ENCODE measurements at regions not wholly inside any gene's neighbourhood (a gene's known extent, or its start where the extent isn't known, plus 50 kb on each side); places are given as distances from the start of the nearest gene placed in this dataset.

DNA sequence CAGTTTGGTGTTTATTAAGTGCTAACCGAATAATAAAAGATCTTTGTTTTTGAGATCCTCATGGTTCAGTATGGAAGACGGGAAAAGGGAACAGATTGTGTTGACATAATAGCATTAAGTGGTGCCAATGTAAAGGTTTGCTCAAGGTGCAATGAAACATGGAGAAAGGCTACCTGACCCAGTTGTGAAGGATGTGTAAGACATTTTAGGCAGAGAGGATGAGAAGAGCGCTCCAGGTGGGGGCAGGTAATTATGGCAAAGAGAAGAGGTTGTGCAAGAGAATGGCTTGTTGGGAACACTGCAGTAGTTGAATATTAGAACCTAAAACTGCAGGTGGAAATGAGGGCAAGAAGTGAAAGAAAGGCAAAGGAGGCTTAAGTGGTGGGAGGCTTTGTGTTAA, 140.8 kb downstream of the DIPK2A start:
- TF ChIP-seq, protein P1, sequence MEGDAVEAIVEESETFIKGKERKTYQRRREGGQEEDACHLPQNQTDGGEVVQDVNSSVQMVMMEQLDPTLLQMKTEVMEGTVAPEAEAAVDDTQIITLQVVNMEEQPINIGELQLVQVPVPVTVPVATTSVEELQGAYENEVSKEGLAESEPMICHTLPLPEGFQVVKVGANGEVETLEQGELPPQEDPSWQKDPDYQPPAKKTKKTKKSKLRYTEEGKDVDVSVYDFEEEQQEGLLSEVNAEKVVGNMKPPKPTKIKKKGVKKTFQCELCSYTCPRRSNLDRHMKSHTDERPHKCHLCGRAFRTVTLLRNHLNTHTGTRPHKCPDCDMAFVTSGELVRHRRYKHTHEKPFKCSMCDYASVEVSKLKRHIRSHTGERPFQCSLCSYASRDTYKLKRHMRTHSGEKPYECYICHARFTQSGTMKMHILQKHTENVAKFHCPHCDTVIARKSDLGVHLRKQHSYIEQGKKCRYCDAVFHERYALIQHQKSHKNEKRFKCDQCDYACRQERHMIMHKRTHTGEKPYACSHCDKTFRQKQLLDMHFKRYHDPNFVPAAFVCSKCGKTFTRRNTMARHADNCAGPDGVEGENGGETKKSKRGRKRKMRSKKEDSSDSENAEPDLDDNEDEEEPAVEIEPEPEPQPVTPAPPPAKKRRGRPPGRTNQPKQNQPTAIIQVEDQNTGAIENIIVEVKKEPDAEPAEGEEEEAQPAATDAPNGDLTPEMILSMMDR (IDR thresholded peaks at IDR 0.05; ENCODE audit: control extremely low read depth, extremely low read depth, low read depth, missing control alignments): no peak
- CTCF ChIA-PET: interaction anchor here (1.0 to 1.4 kb wide), 3 partner anchors 10 to 29 kb away, joined by 3 to 4 read pairs (median 3); no protein-coding TSS in a partner anchor
- no peak for DNase-seq (ENCODE audit: extremely low spot score)
- POLR2A ChIA-PET: no interaction called here

DNA sequence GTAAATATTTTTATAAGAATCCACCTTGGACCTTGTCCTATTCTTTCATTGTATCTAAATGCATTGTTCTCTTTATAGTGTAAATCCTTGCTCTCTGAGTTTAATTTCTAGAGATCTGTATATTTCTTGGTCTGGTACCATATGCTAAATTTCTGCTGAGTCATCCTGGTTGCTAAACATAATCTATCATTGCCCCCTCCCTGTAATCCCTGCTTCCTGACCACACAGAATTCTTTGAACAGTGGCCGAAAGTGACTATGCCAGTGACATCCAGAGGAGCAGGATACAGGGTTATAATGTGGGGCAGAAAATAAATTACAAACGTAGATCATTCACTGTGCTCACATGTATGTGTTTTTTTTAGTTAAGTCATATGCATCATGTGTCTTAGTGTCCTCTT, 143.1 kb downstream of the DIPK2A start:
- ChIA-PET CTCF (no interaction called here), POLR2A (interaction anchor here (1.7 kb wide), 1 partner anchor 143 kb away, joined by 4 read pairs; the partner anchor contains the start of gene DIPK2A)
- TF ChIP-seq, protein P1 (IDR thresholded peaks at IDR 0.05; ENCODE audit: control extremely low read depth, extremely low read depth, low read depth, missing control alignments): no peak
- DNase-seq (ENCODE audit: extremely low spot score): no peak

DNA sequence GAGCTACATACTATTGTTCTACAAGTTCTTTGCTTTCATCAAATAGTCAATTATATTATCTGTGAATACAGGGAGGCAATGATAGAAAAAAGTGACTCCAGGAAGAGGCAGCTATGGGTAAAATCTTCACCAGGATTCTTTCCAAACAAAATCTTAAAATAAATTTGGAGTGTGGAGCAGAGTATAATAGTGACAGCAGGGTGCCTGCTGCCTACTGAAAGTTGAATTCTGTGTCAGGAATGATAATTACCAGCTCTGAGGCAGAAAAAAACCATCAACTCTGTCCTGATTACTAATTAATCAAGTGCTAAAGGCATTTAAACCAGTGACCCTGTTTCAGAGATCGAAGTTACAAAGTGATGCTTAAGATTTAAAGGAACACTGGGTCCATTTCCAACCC, 148.0 kb downstream of the DIPK2A start:
- TF ChIP-seq, protein P1 (IDR thresholded peaks at IDR 0.05; ENCODE audit: control extremely low read depth, extremely low read depth, low read depth, missing control alignments): no peak
- ChIA-PET CTCF (no interaction called here), POLR2A (no interaction called here)
- no peak for DNase-seq (ENCODE audit: extremely low spot score)

DNA sequence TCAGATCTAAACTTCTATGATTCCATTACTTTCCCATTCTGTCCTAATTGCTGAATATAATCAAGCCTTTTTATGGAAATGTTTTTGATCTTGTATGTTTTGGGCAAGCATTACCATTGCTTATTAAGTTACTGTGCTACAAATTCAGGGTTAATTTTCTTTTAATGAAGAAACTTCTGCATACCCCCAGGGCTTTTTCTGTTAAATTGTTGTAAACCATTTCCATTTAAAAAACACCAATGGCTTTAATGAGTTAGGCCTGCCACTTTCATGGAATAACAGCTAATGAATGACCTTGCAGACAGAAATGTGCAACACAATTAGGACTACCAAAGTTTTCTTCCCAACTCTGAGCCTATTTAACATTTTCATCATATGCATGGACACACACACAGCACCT, 150.0 kb downstream of the DIPK2A start:
- POLR2A ChIA-PET: no interaction called here
- TF ChIP-seq, protein P1 (IDR thresholded peaks at IDR 0.05; ENCODE audit: control extremely low read depth, extremely low read depth, low read depth, missing control alignments): no peak
- CTCF ChIA-PET: interaction anchor here (1.1 to 1.2 kb wide), 3 partner anchors 9 to 227 kb away, joined by 3 to 4 read pairs (median 3); partner anchors contain the start of gene DIPK2A
- DNase-seq (ENCODE audit: extremely low spot score): no peak

DNA sequence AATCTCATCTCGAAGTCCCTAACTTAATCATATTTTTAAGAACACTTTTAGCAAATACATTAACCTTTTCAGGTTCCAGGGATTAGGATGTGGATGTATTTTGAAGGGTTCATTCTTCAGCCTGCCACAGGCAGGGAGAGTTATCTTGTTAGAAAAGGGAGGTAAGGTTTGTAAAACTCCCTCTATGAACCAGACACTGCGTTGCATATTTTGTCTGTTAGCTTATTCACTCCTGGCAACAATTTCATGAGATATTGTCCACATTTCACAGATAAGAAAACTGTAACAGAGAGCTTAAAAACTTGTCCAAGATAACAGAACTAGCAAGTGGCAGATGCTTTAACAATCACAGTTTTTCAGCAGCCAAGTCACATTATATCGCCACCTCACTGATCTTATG, 155.4 kb downstream of the DIPK2A start:
- no peak for DNase-seq (ENCODE audit: extremely low spot score)
- POLR2A ChIA-PET: no interaction called here
- CTCF ChIA-PET: interaction anchor here (1.0 to 1.9 kb wide), 5 partner anchors 11 to 155 kb away, joined by 3 to 7 read pairs (median 3); partner anchors contain the start of gene DIPK2A
- TF ChIP-seq, protein P1 (IDR thresholded peaks at IDR 0.05; ENCODE audit: control extremely low read depth, extremely low read depth, low read depth, missing control alignments): no peak

DNA sequence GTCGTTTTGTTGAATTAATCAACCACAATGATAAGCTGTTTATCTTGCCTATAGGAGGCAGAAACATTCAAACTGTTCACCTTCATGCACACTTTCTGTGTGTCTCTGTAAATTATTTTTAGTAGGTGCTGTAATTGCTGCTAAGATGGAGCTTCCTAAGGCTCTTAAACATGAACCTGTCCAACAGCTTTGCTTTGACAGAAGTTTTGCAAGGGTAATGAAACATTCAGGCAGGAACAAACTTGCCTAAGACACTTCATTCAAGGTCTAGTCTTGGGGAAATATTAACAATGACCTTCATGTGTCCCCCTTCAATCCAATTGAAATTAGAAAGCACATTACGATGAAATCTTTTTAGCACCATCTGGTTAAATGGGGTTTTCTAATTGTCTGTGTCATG, 156.1 kb downstream of the DIPK2A start:
- ChIA-PET CTCF (interaction anchor here (1.0 to 1.9 kb wide), 4 partner anchors 12 to 156 kb away, joined by 3 to 7 read pairs (median 4); partner anchors contain the start of gene DIPK2A), POLR2A (no interaction called here)
- DNase-seq (ENCODE audit: extremely low spot score): no peak
- TF ChIP-seq, protein P1 (IDR thresholded peaks at IDR 0.05; ENCODE audit: control extremely low read depth, extremely low read depth, low read depth, missing control alignments): no peak

Data from GM10248 (cell line).